Hepatocyte (in vitro differentiated cells): ENCODE measurements at regions not wholly inside any gene's neighbourhood (a gene's known extent, or its start where the extent isn't known, plus 50 kb on each side); places are given as distances from the start of the nearest gene placed in this dataset.

ENCODE experiments used
- DNase-seq: peaks from one replicate; pipeline ENCODE4 v3.0.0-alpha.2; 2016; ENCODE audit warnings: low spot score
- H2AFZ ChIP-seq: fragments of 200-600 bp; sonication (generic); 2 replicates; pipeline ENCODE4 v1.6.0; 2016; ENCODE audit warnings: antibody characterized with exemption, mild to moderate bottlenecking
- H3K27ac ChIP-seq: fragments of 200-600 bp; sonication (generic); 2 replicates; pipeline ENCODE4 v1.5.1; 2016; ENCODE audit warnings: mild to moderate bottlenecking
- H3K27me3 ChIP-seq: fragments of 200-600 bp; sonication (generic); 2 replicates; pipeline ENCODE4 v1.6.1; 2016
- H3K36me3 ChIP-seq: fragments of 200-600 bp; sonication (generic); replicated peaks from 2 replicates; pipeline ENCODE4 v1.5.1; 2016; ENCODE audit warnings: low read depth; ENCODE audit not compliant: insufficient read depth
- H3K4me1 ChIP-seq: fragments of 200-600 bp; sonication (generic); 2 replicates; pipeline ENCODE4 v1.5.1; 2016; ENCODE audit warnings: mild to moderate bottlenecking, moderate library complexity; ENCODE audit not compliant: insufficient read depth
- H3K4me2 ChIP-seq: fragments of 200-600 bp; sonication (generic); 2 replicates; pipeline ENCODE4 v1.6.0; 2016
- H3K4me3 ChIP-seq: fragments of 200-600 bp; sonication (generic); 2 replicates; pipeline ENCODE4 v1.5.1; 2016; ENCODE audit warnings: mild to moderate bottlenecking
- H3K79me2 ChIP-seq: fragments of 200-600 bp; sonication (generic); 2 replicates; pipeline ENCODE4 v1.6.0; 2017; ENCODE audit warnings: mild to moderate bottlenecking
- H3K9me2 ChIP-seq: fragments of 200-600 bp; sonication (generic); replicated peaks from 2 replicates; pipeline ENCODE4 v1.6.0; 2017; ENCODE audit warnings: mild to moderate bottlenecking; ENCODE audit not compliant: insufficient read depth
- H3K9me3 ChIP-seq: fragments of 200-600 bp; sonication (generic); 2 replicates; pipeline ENCODE4 v1.5.1; 2016; ENCODE audit warnings: low read depth, mild to moderate bottlenecking
- H4K20me1 ChIP-seq: fragments of 200-600 bp; sonication (generic); 2 replicates; pipeline ENCODE4 v1.6.0; 2016; ENCODE audit warnings: mild to moderate bottlenecking; ENCODE audit not compliant: insufficient read depth, poor library complexity, severe bottlenecking
- EZH2 ChIP-seq: fragments of 200-600 bp; sonication (generic); IDR thresholded peaks from 2 replicates; pipeline ENCODE4 v1.6.1; 2016; ENCODE audit warnings: antibody characterized with exemption, mild to moderate bottlenecking, borderline replicate concordance
- EZH2phosphoT487 ChIP-seq: fragments of 200-600 bp; sonication (generic); IDR thresholded peaks from one replicate; pipeline ENCODE4 v1.6.1; 2018; ENCODE audit warnings: antibody characterized with exemption, mild to moderate bottlenecking, low read depth, moderate library complexity; ENCODE audit not compliant: unreplicated experiment, severe bottlenecking
- WGBS: methylation state at CpG from one replicate; pipeline ENCODE4 v1.1.6; 2016; ENCODE audit warnings: low lambda C conversion rate; ENCODE audit errors: missing lambda C conversion rate; 5-methylcytosine and 5-hydroxymethylcytosine counted together
- TF ChIP-seq, protein P1 (sequence below): fragments of 200-600 bp; sonication (generic); IDR thresholded peaks from 2 replicates; pipeline ENCODE4 v1.5.1; 2016; ENCODE audit warnings: antibody characterized with exemption, mild to moderate bottlenecking; ENCODE audit not compliant: poor library complexity

DNA sequence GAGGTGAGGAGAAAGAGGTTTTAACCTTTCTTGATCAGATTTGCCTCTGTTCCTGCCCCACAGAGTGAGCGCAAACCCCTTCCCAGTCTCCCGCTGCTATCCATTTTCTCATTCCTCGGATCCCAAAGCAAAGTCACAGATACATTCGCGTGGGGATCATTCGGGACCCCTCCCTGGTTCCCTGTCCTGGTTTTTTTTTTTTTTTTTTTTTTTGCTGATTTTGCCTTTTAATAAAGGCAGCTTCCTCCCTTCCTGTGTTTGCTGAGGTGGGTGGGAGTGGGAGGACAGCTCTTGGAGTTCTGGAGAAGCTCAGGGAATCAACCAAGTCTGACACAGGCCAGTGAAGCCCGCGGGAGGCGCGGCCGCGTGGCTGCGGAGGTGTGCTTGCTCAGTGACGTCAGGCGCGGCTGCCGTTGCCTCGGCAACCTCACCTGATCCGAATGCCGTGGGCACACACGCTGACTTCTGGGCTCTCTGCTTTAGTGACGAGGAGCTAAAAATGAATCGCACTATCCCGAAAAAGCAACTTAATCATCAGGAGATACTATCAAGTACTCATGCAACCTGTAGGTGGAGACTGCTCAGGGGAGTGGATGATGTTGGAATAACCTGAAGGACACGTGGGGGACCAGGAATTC lies 106.4 kb downstream of the TBX19 start:
- H3K27me3 ChIP-seq, result no peaks in the 10 kb centered on the region
- H3K9me2 ChIP-seq, result no peaks in the 10 kb centered on the region
- peak; percentile 84 for DNase-seq
- no peak overlapping the region for H3K27ac ChIP-seq
- no peak overlapping the region for H3K4me3 ChIP-seq
- H4K20me1 ChIP-seq, result no peaks in the 10 kb centered on the region
- H2AFZ ChIP-seq, result no peak overlapping the region
- no peaks in the 10 kb centered on the region for H3K4me1 ChIP-seq
- H3K36me3 ChIP-seq, result no peaks in the 10 kb centered on the region
- WGBS, result 30% methylated on average over 25 of the region's 25 CpGs
- H3K4me2 ChIP-seq, result peak overlapping the region; percentile 60
- no peaks in the 10 kb centered on the region for H3K79me2 ChIP-seq
- TF ChIP-seq EZH2phosphoT487, result no peak
- no peak for TF ChIP-seq EZH2
- TF ChIP-seq, protein P1, sequence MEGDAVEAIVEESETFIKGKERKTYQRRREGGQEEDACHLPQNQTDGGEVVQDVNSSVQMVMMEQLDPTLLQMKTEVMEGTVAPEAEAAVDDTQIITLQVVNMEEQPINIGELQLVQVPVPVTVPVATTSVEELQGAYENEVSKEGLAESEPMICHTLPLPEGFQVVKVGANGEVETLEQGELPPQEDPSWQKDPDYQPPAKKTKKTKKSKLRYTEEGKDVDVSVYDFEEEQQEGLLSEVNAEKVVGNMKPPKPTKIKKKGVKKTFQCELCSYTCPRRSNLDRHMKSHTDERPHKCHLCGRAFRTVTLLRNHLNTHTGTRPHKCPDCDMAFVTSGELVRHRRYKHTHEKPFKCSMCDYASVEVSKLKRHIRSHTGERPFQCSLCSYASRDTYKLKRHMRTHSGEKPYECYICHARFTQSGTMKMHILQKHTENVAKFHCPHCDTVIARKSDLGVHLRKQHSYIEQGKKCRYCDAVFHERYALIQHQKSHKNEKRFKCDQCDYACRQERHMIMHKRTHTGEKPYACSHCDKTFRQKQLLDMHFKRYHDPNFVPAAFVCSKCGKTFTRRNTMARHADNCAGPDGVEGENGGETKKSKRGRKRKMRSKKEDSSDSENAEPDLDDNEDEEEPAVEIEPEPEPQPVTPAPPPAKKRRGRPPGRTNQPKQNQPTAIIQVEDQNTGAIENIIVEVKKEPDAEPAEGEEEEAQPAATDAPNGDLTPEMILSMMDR, result peak; percentile 25
- H3K9me3 ChIP-seq, result no peaks in the 10 kb centered on the region

DNA sequence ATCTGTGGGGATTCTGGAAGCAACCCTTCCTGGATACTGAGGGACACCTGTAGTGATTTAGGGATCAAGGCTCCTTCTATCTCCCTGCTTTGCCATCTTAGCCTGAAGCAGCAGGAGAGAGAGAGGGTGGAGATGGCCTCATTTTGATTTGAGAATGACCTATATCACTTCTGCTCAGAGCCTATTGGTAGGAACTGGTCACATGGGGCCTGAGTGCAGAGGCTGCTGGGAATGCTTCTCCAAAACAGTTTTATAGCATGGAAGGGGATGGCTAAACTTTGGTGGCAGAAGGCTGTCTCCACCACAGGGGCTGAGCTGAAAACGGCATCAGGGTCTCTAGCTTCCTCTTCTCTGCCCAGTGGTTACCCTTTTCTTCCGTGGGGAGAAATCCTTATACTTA lies 105.8 kb downstream of the TBX19 start:
- Histone ChIP-seq H2AFZ (no peak overlapping the region), H3K27ac (no peak overlapping the region), H3K79me2 (no peaks in the 10 kb centered on the region), H4K20me1 (no peaks in the 10 kb centered on the region), H3K4me3 (no peak overlapping the region), H3K9me2 (no peaks in the 10 kb centered on the region), H3K9me3 (no peaks in the 10 kb centered on the region), H3K27me3 (no peaks in the 10 kb centered on the region), H3K4me2 (no peak overlapping the region), H3K4me1 (no peaks in the 10 kb centered on the region), H3K36me3 (no peaks in the 10 kb centered on the region)
- 74% methylated on average over 2 of the region's 2 CpGs for WGBS
- DNase-seq, result no peak
- no peak for TF ChIP-seq EZH2

DNA sequence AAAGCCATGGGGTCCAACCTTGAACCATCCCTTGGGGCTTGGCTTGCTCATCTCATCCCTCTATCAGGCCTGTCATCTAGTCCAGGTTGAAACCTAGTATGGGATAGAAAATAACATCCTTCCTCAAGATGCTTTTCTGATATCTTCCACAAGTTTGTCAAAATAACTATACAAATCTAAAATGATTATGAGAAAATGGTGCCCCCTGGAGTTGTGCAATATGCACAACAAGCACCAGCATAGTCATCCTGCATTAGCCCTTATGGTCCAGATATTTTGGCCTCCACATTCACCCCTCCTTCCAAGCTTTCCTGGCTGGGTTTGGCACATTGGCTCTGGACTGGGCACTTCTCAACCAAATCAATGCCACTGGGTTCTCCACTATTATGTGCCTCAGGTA lies 101.2 kb downstream of the TBX19 start:
- H3K9me2 ChIP-seq, result no peaks in the 10 kb centered on the region
- H4K20me1 ChIP-seq, result no peaks in the 10 kb centered on the region
- H3K79me2 ChIP-seq, result no peaks in the 10 kb centered on the region
- no peaks in the 10 kb centered on the region for H3K4me1 ChIP-seq
- no peaks in the 10 kb centered on the region for H3K27me3 ChIP-seq
- H3K4me2 ChIP-seq, result no peak overlapping the region
- no peak overlapping the region for H3K27ac ChIP-seq
- TF ChIP-seq EZH2phosphoT487, result no peak
- TF ChIP-seq, protein P1, result peak; percentile 4
- H3K9me3 ChIP-seq, result no peaks in the 10 kb centered on the region
- no peaks in the 10 kb centered on the region for H3K36me3 ChIP-seq
- no peak overlapping the region for H3K4me3 ChIP-seq
- no peak overlapping the region for H2AFZ ChIP-seq
- DNase-seq, result no peak

DNA sequence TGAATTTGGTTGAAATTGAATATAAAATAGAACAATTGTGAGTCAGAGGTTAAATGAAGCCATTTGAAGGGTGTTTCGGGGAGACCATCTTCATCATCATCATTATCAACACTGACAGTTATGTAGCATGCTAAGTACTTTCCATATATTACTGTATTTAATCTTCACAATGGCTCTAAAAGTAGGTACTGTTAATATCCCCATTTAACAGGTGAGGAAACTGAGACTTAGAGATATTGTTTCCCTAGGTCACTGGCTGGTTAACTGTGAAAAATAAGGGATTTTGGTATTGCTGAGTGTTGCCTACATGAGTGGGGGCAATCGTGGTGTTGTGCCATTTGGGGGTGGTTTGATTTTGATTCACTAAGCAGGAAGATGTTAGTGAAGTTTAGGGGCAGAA lies 100.3 kb downstream of the TBX19 start:
- H3K9me2 ChIP-seq, result no peaks in the 10 kb centered on the region
- TF ChIP-seq EZH2 (no peak), EZH2phosphoT487 (no peak)
- TF ChIP-seq, protein P1, result no peak
- 84% methylated on average over 2 of the region's 2 CpGs for WGBS
- no peak overlapping the region for H3K4me2 ChIP-seq
- DNase-seq, result no peak
- no peaks in the 10 kb centered on the region for H3K36me3 ChIP-seq
- H4K20me1 ChIP-seq, result no peaks in the 10 kb centered on the region
- H3K79me2 ChIP-seq, result no peaks in the 10 kb centered on the region
- H3K4me3 ChIP-seq, result no peak overlapping the region
- no peaks in the 10 kb centered on the region for H3K27me3 ChIP-seq
- H2AFZ ChIP-seq, result no peak overlapping the region
- H3K9me3 ChIP-seq, result no peaks in the 10 kb centered on the region
- no peak overlapping the region for H3K27ac ChIP-seq
- H3K4me1 ChIP-seq, result no peaks in the 10 kb centered on the region
